AG10803 (cell line): ENCODE measurements at regions not wholly inside any gene's neighbourhood (a gene's known extent, or its start where the extent isn't known, plus 50 kb on each side); places are given as distances from the start of the nearest gene placed in this dataset.

ENCODE experiments used
- DNase-seq: peaks from one replicate; pipeline ENCODE4 v3.0.0; 2010; ENCODE audit warnings: low read depth
- H3K4me3 ChIP-seq: 2 replicates; pipeline ENCODE4 v1.5.1; 2011; ENCODE audit warnings: mild to moderate bottlenecking, low read length, control low read depth
- TF ChIP-seq, protein P1 (sequence below): conservative IDR thresholded peaks from 2 replicates; pipeline ENCODE4 v1.5.1; 2011; ENCODE audit warnings: mild to moderate bottlenecking, low read length, control low read depth, inconsistent platforms

DNA sequence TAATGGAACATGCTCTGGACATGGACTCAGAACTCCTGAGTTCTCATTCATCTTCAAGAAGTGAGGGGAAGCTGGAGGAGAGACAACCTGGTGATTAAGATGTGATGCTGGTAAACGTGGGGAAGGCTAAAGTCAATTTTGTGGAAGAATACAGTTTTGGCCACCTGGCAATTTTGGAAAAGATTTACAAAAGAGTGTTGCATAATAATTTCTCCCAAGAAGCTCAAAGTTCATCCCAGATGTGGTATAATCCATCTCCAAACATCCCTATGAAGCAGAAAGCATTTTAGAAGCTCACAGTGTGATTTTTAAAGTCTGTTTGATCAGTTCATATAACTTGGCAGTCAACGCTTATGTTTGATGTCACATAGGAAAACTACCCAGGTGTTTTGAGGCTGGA, 208.7 kb downstream of the LMX1A start:
- TF ChIP-seq, protein P1, sequence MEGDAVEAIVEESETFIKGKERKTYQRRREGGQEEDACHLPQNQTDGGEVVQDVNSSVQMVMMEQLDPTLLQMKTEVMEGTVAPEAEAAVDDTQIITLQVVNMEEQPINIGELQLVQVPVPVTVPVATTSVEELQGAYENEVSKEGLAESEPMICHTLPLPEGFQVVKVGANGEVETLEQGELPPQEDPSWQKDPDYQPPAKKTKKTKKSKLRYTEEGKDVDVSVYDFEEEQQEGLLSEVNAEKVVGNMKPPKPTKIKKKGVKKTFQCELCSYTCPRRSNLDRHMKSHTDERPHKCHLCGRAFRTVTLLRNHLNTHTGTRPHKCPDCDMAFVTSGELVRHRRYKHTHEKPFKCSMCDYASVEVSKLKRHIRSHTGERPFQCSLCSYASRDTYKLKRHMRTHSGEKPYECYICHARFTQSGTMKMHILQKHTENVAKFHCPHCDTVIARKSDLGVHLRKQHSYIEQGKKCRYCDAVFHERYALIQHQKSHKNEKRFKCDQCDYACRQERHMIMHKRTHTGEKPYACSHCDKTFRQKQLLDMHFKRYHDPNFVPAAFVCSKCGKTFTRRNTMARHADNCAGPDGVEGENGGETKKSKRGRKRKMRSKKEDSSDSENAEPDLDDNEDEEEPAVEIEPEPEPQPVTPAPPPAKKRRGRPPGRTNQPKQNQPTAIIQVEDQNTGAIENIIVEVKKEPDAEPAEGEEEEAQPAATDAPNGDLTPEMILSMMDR = no peak
- DNase-seq = no peak

DNA sequence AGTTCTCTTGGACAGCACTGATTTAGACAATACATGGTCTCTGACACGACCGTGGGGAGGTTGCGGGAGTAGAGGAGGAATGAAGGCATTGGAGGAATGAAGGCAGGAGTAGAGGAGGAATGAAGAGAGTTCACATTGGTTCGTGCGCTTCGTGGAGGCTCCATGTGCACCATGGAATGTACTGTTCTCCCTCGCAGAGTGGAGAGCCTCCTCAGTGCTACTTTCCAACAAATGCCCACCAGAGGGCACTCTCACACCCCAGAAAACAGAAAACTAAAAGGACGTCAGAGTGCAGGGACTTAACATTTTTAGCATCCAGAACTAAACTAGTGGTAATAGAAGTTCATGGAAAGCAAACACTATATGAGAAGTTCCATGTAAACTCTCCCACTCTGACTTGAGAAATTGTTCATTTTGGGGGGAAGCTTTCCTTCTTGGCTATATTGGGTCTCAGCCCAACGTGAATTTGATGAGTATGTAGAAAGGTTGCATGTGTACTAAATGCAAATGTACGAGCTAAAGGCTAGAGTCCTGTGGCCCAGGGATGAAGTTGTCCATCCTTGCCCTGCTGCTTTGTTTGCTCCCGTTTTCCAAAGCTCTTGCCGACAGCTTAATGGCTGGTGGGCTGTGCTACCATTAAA, 211.6 kb downstream of the LMX1A start:
- DNase-seq = peak; percentile 61
- H3K4me3 ChIP-seq = no peak overlapping the region
- TF ChIP-seq, protein P1 = peak; percentile 88

More for the DNA sequence above, 208.7 kb downstream of the LMX1A start:
- no peak overlapping the region for H3K4me3 ChIP-seq

DNA sequence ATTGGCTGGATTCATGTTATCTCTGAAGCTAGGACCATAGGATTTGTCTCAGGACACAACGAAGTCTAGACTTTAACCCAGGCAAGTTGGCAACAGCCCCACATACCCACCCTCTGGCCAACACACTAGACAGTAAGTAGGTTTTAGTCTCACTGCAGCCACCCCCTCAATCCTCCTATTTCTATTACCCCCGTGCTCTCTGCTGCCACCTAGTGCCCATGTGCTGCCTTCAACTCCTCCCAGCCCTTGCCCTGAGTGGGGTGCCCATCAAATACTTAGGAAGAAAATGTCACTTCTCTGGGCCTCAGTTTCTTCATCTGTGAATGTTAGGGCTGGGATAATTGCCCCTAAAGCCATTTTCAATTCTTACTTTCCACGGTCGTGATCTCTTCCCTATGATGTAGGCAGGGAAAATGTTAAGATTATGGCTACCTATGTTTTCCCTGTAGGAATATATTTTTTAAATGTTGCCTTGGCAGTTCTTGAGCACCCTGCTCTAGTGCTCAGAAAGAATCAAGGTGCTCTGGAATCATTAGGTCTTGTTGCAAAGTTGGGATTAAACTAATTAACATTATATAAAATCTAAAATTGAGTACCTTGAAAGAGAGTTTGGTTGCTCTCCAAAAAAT, 213.0 kb downstream of the LMX1A start:
- TF ChIP-seq, protein P1 = peak; percentile 67
- H3K4me3 ChIP-seq = no peak overlapping the region
- no peak for DNase-seq

DNA sequence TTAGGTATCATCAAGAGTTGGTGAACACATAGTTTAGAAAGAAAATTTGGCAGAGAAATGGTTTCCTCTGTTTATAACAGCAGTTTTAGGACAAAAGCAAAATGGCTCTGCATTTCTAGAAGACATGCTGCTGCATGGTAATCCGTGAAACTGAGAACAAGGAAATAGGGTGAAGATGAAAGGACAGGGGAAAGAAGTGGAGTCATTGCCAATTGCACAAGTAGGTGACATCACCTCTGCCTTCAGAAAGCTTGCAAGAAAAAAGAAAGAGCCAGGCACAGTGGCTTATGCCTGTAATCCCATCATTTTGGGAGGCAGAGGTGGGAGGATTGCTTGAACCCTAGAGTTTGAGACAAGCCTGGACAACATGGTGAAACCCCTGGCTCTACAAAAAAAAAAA, 217.6 kb downstream of the LMX1A start:
- DNase-seq = no peak
- TF ChIP-seq, protein P1 = no peak
- H3K4me3 ChIP-seq = no peak overlapping the region

DNA sequence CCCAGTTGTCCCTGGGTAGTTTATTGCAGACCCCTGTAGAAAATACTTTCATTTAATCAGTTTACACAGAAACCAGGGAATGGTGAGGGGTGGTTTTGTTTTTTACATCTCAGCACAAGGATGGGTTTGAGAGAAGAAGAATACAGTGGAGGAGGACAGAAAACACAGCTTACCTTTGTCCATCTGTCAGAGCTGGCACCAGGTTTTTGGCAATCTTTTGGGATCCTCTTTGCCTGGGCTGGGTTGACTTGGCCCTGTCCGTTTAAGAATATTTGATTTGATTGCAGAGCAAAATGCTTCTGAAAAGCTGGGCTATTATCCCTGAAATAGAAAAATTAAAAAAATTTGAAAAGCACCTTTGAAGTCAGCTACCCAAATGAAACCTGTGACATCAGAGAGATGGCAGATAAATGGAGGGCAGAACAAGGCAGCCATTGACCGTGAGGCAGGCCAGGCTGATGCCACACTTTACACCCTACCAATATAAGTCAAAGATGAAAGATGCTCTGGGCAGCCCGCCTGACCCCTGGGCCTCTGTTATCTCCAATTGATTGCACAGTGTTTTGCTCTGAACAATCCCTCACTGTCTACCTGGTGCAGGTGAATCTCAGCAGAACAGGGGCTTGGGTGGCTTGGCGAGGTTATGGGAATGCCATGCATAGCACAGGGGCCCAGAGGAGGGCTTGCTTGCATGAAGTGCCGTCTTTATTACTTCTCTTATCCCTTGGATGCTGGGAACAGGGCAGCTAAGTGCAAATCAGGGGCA, 218.8 kb downstream of the LMX1A start:
- TF ChIP-seq, protein P1 = no peak
- DNase-seq = no peak
- no peak overlapping the region for H3K4me3 ChIP-seq

DNA sequence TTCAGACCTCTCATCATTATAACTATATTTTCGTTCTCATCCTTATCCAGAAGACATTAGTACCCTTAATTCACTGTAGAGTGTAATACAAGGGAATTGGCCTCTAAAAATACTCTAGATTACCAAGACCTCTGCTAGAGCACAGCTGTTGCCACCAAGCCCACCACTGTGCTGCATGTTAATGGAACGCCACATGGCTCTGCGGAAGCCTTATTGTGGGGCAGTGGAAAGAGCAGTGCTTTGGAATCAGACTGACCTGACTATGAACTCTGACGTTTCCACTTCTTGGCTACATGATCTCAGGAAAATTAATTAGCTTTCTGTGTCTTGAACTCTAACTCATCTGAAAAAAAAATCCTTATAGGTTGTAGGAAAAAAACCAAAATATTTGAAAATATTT, 222.1 kb downstream of the LMX1A start:
- TF ChIP-seq, protein P1 = no peak
- no peak overlapping the region for H3K4me3 ChIP-seq
- DNase-seq = no peak
